Mesendoderm (in vitro differentiated cells): ENCODE measurements at regions not wholly inside any gene's neighbourhood (a gene's known extent, or its start where the extent isn't known, plus 50 kb on each side); places are given as distances from the start of the nearest gene placed in this dataset.

Experiments
- DNase-seq: peaks from one replicate; pipeline ENCODE4 v3.0.0; 2013
- H2AK5ac ChIP-seq: 2 replicates; pipeline ENCODE4 v1.6.1; 2013; ENCODE audit warnings: low read length, inconsistent platforms
- H2BK120ac ChIP-seq: 2 replicates; pipeline ENCODE4 v1.6.1; 2013; ENCODE audit warnings: low read depth, mild to moderate bottlenecking, low read length, moderate library complexity, mixed read lengths
- H2BK15ac ChIP-seq: replicated peaks from 2 replicates; pipeline ENCODE4 v1.6.1; 2013; ENCODE audit warnings: low read depth, mild to moderate bottlenecking, moderate library complexity
- H2BK5ac ChIP-seq: 2 replicates; pipeline ENCODE4 v1.6.1; 2013; ENCODE audit warnings: low read length, inconsistent platforms
- H3K18ac ChIP-seq: 2 replicates; pipeline ENCODE4 v1.6.1; 2013; ENCODE audit warnings: mild to moderate bottlenecking, low read length, mixed read lengths
- H3K23ac ChIP-seq: one replicate; pipeline ENCODE4 v1.6.1; 2013; ENCODE audit warnings: low read length
- H3K27ac ChIP-seq: 2 replicates; pipeline ENCODE4 v1.5.1; 2013; ENCODE audit warnings: low read depth, mild to moderate bottlenecking, inconsistent platforms, low read length, moderate library complexity
- H3K27me3 ChIP-seq: 2 replicates; pipeline ENCODE4 v1.6.1; 2013; ENCODE audit warnings: low read length, control low read depth, mild to moderate bottlenecking, inconsistent platforms; ENCODE audit not compliant: insufficient read depth, poor library complexity
- H3K36me3 ChIP-seq: 2 replicates; pipeline ENCODE4 v1.6.1; 2013; ENCODE audit warnings: low read length, inconsistent platforms; ENCODE audit not compliant: control insufficient read depth, insufficient read depth
- H3K4ac ChIP-seq: one replicate; pipeline ENCODE4 v1.6.1; 2013; ENCODE audit warnings: low read depth, mild to moderate bottlenecking, low read length, moderate library complexity
- H3K4me1 ChIP-seq: 2 replicates; pipeline ENCODE4 v1.6.1; 2013; ENCODE audit warnings: low read depth, low read length, inconsistent platforms; ENCODE audit not compliant: control insufficient read depth
- H3K4me2 ChIP-seq: 2 replicates; pipeline ENCODE4 v1.6.1; 2013; ENCODE audit warnings: low read length
- H3K4me3 ChIP-seq: 2 replicates; pipeline ENCODE4 v1.5.1; 2013; ENCODE audit warnings: mild to moderate bottlenecking, low read length
- H3K56ac ChIP-seq: one replicate; pipeline ENCODE4 v1.6.1; 2013; ENCODE audit warnings: low read length
- H3K79me1 ChIP-seq: 2 replicates; pipeline ENCODE4 v1.6.1; 2013; ENCODE audit warnings: low read length, inconsistent platforms
- H3K79me2 ChIP-seq: 2 replicates; pipeline ENCODE4 v1.6.1; 2013; ENCODE audit warnings: mild to moderate bottlenecking, low read length; ENCODE audit not compliant: control insufficient read depth, insufficient read depth
- H3K9ac ChIP-seq: 2 replicates; pipeline ENCODE4 v1.6.1; 2013; ENCODE audit warnings: low read length, inconsistent platforms
- H4K5ac ChIP-seq: one replicate; pipeline ENCODE4 v1.6.1; 2013; ENCODE audit warnings: low read length
- H4K8ac ChIP-seq: one replicate; pipeline ENCODE4 v1.6.1; 2013; ENCODE audit warnings: low read depth, mild to moderate bottlenecking, control low read depth, low read length, moderate library complexity
- WGBS: extraction: QIAGEN DNeasy Blood & Tissue Kit; methylation state at CpG from one replicate; pipeline ENCODE4 v1.1.7; 2013; ENCODE audit warnings: low lambda C conversion rate, missing lambda C conversion rate; ENCODE audit not compliant: insufficient coverage; ENCODE audit errors: extremely low coverage; 5-methylcytosine and 5-hydroxymethylcytosine counted together

DNA sequence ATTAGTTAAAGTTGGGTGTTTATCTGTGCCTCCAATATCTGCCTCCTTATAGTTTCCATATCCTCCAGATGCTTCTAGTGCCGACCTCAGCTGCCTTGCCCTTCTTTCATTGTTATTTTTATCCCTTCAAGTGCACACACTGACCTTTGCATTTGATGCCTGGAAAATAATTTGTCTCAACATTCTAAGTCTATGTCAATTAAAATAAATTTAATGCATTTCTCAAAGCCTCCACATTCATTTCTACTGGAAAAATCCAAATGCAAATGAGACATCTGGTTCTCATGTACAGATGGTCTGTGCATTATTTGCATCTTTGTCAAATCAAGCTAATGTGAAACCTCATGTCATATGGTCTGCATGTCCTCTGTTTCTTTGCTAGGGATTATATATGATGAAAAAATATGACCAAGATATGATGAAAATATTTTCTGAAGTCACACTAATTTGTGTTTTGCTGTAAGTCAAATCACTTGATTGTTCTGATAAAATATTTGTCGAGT is 61.4 kb downstream of the TMEM100 start:
- no CpG with 5 or more reads among the region's 2 CpGs for WGBS
- no peak overlapping the region for H3K27ac ChIP-seq
- H2AK5ac ChIP-seq: no peak overlapping the region
- DNase-seq: no peak
- H3K23ac ChIP-seq: no peak overlapping the region
- no peak overlapping the region for H2BK5ac ChIP-seq
- no peak overlapping the region for H2BK15ac ChIP-seq
- H3K4me1 ChIP-seq: no peaks in the 10 kb centered on the region
- H3K79me1 ChIP-seq: no peaks in the 10 kb centered on the region
- H3K56ac ChIP-seq: no peak overlapping the region
- H3K27me3 ChIP-seq: no peaks in the 10 kb centered on the region
- no peak overlapping the region for H3K4me2 ChIP-seq
- no peak overlapping the region for H3K18ac ChIP-seq
- no peaks in the 10 kb centered on the region for H3K36me3 ChIP-seq
- no peaks in the 10 kb centered on the region for H3K79me2 ChIP-seq
- no peak overlapping the region for H3K9ac ChIP-seq
- H4K5ac ChIP-seq: no peak overlapping the region
- no peak overlapping the region for H2BK120ac ChIP-seq
- H3K4ac ChIP-seq: no peak overlapping the region
- no peak overlapping the region for H3K4me3 ChIP-seq
- H4K8ac ChIP-seq: no peak overlapping the region

DNA sequence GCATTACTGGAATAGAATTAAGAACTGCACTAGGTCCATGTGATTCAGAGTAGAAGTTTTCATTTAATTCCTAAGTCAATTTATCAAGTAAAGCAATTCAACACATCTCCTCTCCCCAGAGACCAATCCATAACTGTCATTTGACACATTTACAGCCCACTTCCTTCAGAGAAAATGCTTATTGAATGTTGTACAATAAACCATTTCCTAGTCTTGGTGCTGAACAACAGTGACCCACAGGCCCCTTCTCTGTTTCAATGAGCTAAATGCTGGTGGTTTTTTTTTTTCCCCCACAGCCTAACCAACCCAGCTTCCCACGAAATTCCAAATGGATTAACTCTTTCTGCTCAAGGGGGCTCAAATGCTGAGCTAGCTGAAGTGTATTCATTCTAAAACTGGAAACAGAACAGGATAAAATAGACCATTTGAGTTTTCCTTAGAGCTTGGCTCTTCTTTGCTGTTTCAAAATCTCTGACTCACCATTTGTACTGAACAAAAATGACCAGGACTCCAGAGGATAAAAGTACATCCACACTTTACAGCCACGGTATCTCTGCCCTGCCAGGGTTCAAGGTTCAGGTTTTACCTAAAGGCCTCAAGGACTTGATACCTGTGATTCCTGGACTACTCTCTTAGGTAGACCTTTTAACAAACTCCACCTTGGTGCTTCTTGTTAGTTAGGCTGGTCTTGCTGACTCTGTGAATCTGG is 62.3 kb downstream of the TMEM100 start:
- Histone ChIP-seq H3K4me1 (no peaks in the 10 kb centered on the region), H3K9ac (no peak overlapping the region), H3K23ac (no peak overlapping the region), H3K56ac (no peak overlapping the region), H2AK5ac (no peak overlapping the region), H3K4me3 (no peak overlapping the region), H3K4ac (no peak overlapping the region), H3K36me3 (no peaks in the 10 kb centered on the region), H3K27ac (no peak overlapping the region), H2BK5ac (no peak overlapping the region), H3K79me1 (no peaks in the 10 kb centered on the region), H4K5ac (no peak overlapping the region), H3K4me2 (no peak overlapping the region), H3K79me2 (no peaks in the 10 kb centered on the region), H3K18ac (no peak overlapping the region), H4K8ac (no peak overlapping the region), H3K27me3 (no peaks in the 10 kb centered on the region), H2BK15ac (no peak overlapping the region), H2BK120ac (no peak overlapping the region)
- DNase-seq: no peak
- no CpG with 5 or more reads among the region's 2 CpGs for WGBS

DNA sequence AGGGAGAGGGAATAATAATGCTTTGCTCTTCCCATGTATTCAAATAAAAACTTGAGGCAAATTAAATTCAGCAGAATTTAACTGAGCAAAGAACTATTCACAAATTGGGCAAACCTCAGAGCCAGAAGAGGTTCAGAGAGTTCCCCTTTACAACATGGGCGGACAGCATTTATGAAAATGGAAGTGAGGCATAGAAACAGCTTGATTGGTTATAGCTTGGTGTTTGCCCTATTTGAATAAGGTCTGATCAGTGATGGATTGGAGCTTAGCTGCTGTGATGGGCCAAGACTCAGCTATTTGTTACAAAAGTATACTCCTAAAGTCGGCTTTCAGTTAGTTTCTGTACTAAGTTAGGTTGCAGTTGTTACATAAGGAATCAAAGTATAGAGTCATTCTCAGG is 63.0 kb downstream of the TMEM100 start:
- Histone ChIP-seq H2BK15ac (no peak overlapping the region), H3K27me3 (no peaks in the 10 kb centered on the region)

DNA sequence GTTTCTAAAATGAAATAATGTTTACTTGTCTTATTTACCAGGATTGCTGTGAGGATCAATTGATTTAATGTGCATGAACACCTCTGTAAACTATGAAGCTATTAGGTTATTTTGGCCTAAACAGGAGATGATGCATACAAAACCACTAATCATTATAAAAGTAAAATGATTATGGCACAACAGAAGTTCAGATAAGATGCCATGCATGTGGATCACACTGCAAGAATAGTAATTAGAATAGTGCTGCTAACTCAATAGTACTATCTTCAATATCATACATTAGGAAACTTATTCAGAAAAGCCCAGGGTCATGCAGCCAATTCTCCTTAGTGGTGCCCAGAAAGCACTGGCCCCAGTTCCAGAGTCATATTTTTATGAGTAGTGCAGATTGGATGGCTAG is 66.9 kb downstream of the TMEM100 start:
- Histone ChIP-seq H3K56ac (no peak overlapping the region), H3K4me2 (no peak overlapping the region), H3K79me1 (no peaks in the 10 kb centered on the region), H2AK5ac (no peak overlapping the region), H3K79me2 (no peaks in the 10 kb centered on the region), H3K4ac (no peak overlapping the region), H3K18ac (no peak overlapping the region), H2BK120ac (no peak overlapping the region), H3K23ac (no peak overlapping the region), H3K27ac (no peak overlapping the region), H2BK5ac (no peak overlapping the region), H3K4me1 (no peaks in the 10 kb centered on the region), H2BK15ac (no peak overlapping the region), H4K8ac (no peak overlapping the region), H3K4me3 (no peak overlapping the region), H3K9ac (no peak overlapping the region), H3K27me3 (no peaks in the 10 kb centered on the region), H3K36me3 (no peaks in the 10 kb centered on the region), H4K5ac (no peak overlapping the region)
- no peak for DNase-seq

More for the DNA sequence above, 63.0 kb downstream of the TMEM100 start:
- Histone ChIP-seq H3K56ac (no peak overlapping the region), H3K4ac (no peak overlapping the region), H3K27ac (no peak overlapping the region), H2BK5ac (no peak overlapping the region), H3K36me3 (no peaks in the 10 kb centered on the region), H3K4me2 (no peak overlapping the region), H3K4me3 (no peak overlapping the region), H4K8ac (no peak overlapping the region), H3K4me1 (no peaks in the 10 kb centered on the region), H3K23ac (no peak overlapping the region), H2AK5ac (no peak overlapping the region), H2BK120ac (no peak overlapping the region), H3K79me2 (no peaks in the 10 kb centered on the region), H3K18ac (no peak overlapping the region), H3K9ac (no peak overlapping the region), H3K79me1 (no peaks in the 10 kb centered on the region), H4K5ac (no peak overlapping the region)
- no peak for DNase-seq
- whole genome bisulfite sequencing: no CpG with 5 or more reads among the region's 2 CpGs

DNA sequence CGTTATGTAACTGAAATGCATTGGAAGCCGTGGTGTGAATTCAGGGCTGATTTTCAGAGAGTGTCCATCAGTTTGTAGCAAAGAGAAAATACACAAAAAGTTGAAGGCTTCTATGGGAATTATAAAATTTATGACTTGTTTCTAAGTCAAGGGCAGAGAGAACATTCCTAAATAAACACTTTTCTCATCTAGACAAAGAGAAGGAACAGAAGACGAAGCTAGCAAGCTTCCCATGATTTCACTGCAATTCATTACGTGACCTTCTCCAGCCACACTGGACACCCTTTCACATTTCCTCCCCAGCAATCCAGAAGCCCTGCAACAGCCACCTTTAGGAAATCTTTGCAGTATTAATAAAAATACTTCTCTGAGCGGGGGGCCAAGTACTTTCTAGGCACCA is 67.8 kb downstream of the TMEM100 start:
- no peaks in the 10 kb centered on the region for H3K79me1 ChIP-seq
- H3K79me2 ChIP-seq: no peaks in the 10 kb centered on the region
- H3K23ac ChIP-seq: no peak overlapping the region
- H3K36me3 ChIP-seq: no peaks in the 10 kb centered on the region
- no peak overlapping the region for H4K5ac ChIP-seq
- no peak overlapping the region for H3K56ac ChIP-seq
- H3K18ac ChIP-seq: no peak overlapping the region
- DNase-seq: no peak
- H3K4me2 ChIP-seq: no peak overlapping the region
- H3K9ac ChIP-seq: no peak overlapping the region
- no peaks in the 10 kb centered on the region for H3K27me3 ChIP-seq
- no peak overlapping the region for H2BK5ac ChIP-seq
- no peak overlapping the region for H2AK5ac ChIP-seq
- H4K8ac ChIP-seq: no peak overlapping the region
- no CpG with 5 or more reads among the region's 5 CpGs for WGBS
- H2BK15ac ChIP-seq: no peak overlapping the region
- H3K4me1 ChIP-seq: no peaks in the 10 kb centered on the region
- H2BK120ac ChIP-seq: no peak overlapping the region
- H3K4ac ChIP-seq: no peak overlapping the region
- no peak overlapping the region for H3K4me3 ChIP-seq
- H3K27ac ChIP-seq: no peak overlapping the region

DNA sequence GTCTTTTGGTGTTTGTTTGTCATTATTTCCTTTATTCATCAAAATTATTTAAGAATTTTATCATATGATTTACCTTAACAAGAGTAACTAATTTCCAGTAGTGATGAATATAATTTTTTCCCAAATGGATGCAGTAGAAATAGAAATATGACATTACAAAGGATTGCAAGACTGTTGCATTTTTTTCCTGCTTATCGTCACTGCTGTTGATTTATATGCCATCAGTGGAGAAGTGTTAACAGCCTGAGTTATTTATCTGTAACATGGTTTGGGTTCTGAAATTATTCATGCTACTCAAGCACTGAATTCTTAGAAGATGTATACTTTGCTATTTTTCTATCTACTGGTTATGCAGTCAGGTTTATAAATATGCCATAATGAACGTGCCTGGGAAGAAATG is 68.6 kb downstream of the TMEM100 start:
- H2AK5ac ChIP-seq: no peak overlapping the region
- no peak overlapping the region for H3K23ac ChIP-seq
- H2BK120ac ChIP-seq: no peak overlapping the region
- H3K4me3 ChIP-seq: no peak overlapping the region
- no peak overlapping the region for H3K56ac ChIP-seq
- H2BK15ac ChIP-seq: no peak overlapping the region
- no peak overlapping the region for H4K5ac ChIP-seq
- DNase-seq: no peak
- H3K4me1 ChIP-seq: no peaks in the 10 kb centered on the region
- no peak overlapping the region for H3K4me2 ChIP-seq
- no peaks in the 10 kb centered on the region for H3K79me1 ChIP-seq
- no peak overlapping the region for H2BK5ac ChIP-seq
- H3K4ac ChIP-seq: no peak overlapping the region
- no peak overlapping the region for H3K18ac ChIP-seq
- no peaks in the 10 kb centered on the region for H3K36me3 ChIP-seq
- H3K79me2 ChIP-seq: no peaks in the 10 kb centered on the region
- no peaks in the 10 kb centered on the region for H3K27me3 ChIP-seq
- WGBS: no CpG with 5 or more reads among the region's 2 CpGs
- H4K8ac ChIP-seq: no peak overlapping the region
- H3K27ac ChIP-seq: no peak overlapping the region
- no peak overlapping the region for H3K9ac ChIP-seq
